ENCODE measurements at regions not wholly inside any gene's neighbourhood (a gene's known extent, or its start where the extent isn't known, plus 50 kb on each side); places are given as distances from the start of the nearest gene placed in this dataset.

DNA sequence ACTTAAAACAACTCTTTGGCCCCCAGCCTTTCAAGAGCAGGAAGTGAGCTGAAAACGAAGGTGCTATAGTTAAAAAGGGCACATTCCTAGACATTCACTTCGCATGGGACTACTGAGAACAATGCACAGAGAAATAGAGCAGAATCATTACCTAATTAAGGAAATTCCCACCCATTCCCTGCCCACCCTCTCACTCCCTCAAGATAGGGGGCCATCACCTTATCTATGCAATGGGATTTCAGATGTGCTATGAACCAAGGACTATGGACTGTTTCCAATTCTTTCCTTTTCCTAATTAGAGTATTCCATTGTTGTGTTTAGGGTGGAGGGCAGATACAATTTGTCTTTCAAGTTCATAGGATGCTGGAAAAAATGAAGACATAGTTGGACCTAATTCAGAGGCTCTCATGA lies 476.8 kb downstream of the CETN3 start:
- TF ChIP-seq, protein P1, sequence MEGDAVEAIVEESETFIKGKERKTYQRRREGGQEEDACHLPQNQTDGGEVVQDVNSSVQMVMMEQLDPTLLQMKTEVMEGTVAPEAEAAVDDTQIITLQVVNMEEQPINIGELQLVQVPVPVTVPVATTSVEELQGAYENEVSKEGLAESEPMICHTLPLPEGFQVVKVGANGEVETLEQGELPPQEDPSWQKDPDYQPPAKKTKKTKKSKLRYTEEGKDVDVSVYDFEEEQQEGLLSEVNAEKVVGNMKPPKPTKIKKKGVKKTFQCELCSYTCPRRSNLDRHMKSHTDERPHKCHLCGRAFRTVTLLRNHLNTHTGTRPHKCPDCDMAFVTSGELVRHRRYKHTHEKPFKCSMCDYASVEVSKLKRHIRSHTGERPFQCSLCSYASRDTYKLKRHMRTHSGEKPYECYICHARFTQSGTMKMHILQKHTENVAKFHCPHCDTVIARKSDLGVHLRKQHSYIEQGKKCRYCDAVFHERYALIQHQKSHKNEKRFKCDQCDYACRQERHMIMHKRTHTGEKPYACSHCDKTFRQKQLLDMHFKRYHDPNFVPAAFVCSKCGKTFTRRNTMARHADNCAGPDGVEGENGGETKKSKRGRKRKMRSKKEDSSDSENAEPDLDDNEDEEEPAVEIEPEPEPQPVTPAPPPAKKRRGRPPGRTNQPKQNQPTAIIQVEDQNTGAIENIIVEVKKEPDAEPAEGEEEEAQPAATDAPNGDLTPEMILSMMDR (IDR thresholded peaks at IDR 0.05) = no peak
- TF ChIP-seq POLR2A (IDR thresholded peaks at IDR 0.05) (no peak), POLR2AphosphoS5 (IDR thresholded peaks at IDR 0.05) (no peak)
